ENCODE measurements at regions not wholly inside any gene's neighbourhood (a gene's known extent, or its start where the extent isn't known, plus 50 kb on each side); places are given as distances from the start of the nearest gene placed in this dataset.
"Not testable (repeated sequence)": the region's sequence is repeated elsewhere in the genome, so short reads cannot be mapped to it uniquely, and the experiment has no call there.

GRCh38 chr2:175606010-175606841 is 395.8 kb downstream of the LNPK start:
- no peak for DNase-seq (ENCODE audit: low spot score)

DNA sequence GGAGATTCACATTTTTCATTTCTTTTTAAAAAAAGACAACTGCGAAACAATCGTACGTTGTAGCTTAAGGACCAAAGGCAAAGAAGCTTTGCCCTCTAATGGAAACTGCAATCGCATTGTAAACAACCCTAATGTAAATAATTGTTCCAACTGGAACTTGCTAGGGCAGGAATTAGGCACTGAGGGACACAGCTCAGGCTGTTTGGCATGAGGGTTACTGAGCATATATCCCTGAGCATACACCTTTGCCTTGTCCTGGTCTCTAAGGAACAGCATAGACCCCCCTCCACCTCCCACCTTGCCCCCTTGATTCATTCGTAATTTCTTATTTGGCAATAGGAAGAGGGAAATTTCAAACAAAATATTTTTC is 396.4 kb downstream of the LNPK start:
- DNase-seq (ENCODE audit: low spot score), result no peak

DNA sequence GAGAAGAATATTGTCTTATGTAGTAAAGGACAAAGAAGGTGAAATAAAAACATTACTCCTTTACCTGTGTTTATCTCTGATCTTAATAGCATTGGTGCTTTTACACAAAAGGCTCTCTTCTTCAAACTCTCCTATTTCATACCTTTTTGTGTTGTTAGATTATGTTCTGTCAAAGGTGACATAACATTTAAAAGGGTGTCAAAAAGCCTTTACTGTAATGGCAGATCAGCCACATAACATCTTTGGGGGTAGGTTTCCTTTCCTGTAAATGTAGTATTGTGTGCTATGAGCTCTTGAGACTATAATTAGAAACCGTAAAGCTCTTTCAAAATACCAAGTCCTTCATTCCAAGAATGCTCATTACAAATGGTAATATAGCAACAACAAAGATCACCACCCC is 400.1 kb downstream of the LNPK start:
- no peak for DNase-seq (ENCODE audit: low spot score)

- DNase-seq (ENCODE audit: low spot score), result no peak
Observed at GRCh38 chr2:175599966-175600831, 401.9 kb downstream of the LNPK start.

DNA sequence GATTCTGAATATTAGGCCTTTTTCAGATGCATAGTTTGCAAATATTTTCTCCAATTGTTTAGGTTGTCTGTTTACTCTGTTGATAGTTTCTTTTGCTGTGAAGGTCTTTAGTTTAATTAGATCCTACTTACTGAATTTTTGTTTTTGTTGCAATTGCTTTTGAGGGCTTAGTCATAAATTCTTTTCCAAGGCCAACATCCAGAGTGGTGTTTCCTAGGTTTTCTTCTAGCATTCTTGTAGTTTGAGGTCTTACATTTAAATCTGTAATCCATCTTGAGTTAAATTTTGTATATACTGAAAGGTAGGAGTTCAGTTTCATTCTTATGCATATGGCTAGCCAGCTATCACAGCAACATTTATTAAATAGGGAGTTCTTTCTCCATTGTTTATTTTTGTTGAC is 404.8 kb downstream of the LNPK start:
- no peak for DNase-seq (ENCODE audit: low spot score)

- no peak for DNase-seq (ENCODE audit: low spot score)
Observed at GRCh38 chr2:175595139-175595538, 406.9 kb downstream of the LNPK start.

DNA sequence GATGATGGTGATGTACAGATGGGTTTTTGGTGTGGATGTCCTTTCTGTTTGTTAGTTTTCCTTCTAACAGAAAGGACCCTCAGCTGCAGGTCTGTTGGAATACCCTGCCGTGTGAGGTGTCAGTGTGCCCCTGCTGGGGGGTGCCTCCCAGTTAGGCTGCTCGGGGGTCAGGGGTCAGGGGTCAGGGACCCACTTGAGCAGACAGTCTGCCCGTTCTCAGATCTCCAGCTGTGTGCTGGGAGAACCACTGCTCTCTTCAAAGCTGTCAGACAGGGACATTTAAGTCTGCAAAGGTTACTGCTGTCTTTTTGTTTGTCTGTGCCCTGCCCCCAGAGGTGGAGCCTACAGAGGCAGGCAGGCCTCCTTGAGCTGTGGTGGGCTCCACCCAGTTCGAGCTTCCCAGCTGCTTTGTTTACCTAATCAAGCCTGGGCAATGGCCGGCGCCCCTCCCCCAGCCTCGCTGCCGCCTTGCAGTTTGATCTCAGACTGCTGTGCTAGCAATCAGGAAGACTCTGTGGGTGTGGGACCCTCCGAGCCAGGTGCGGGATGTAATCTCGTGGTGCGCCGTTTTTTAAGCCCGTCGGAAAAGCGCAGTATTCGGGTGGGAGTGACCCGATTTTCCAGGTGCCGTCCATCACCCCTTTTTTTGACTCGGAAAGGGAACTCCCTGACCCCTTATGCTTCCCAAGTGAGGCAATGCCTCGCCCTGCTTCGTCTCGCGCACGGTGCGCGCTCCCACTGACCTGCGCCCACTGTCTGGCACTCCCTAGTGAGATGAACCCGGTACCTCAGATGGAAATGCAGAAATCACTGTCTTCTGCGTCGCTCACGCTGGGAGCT is 408.2 kb downstream of the LNPK start:
- DNase-seq (ENCODE audit: low spot score), result not testable (repeated sequence)

DNA sequence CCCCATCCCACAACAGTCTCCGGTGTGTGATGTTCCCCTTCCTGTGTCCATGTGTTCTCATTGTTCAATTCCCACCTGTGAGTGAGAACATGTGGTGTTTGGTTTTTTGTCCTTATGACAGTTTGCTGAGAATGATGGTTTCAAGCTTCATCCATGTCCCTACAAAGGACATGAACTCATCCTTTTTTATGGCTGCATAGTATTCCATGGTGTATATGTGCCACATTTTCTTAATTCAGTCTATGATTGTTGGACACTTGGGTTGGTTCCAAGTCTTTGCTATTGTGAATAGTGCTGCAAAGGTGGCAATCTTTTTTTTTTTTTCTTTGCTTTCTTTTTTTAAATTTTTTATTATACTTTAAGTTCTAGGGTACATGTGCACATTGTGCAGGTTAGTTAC is 406.7 kb upstream of the ATP5MC3 start:
- DNase-seq (ENCODE audit: low spot score), result not testable (repeated sequence)

DNA sequence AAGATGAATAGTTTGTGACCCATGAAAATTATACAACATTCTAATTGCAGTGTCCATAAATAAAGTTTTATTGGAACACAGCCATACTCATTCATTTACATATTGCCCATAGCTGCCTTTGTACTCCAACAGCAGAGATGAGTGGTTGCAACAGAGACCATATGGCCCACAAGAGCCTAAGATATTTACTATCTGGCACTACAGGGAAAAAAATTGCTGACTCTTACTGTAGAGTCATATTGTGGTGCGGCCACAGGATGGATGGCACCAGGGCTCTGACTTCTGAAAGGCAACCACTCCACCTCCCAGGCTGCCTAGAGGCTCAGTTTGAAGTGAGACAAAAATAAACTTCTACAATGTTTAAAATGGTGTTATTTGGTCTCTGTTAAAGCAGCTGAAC is 404.0 kb upstream of the ATP5MC3 start:
- no peak for DNase-seq (ENCODE audit: low spot score)

- DNase-seq (ENCODE audit: low spot score), result no peak
Observed at GRCh38 chr2:175580652-175581051, 399.1 kb upstream of the ATP5MC3 start.

GRCh38 chr2:175579646-175580045 is 398.1 kb upstream of the ATP5MC3 start:
- no peak for DNase-seq (ENCODE audit: low spot score)

- DNase-seq (ENCODE audit: low spot score), result no peak
Observed at GRCh38 chr2:175577368-175577970, 396.0 kb upstream of the ATP5MC3 start.

DNA sequence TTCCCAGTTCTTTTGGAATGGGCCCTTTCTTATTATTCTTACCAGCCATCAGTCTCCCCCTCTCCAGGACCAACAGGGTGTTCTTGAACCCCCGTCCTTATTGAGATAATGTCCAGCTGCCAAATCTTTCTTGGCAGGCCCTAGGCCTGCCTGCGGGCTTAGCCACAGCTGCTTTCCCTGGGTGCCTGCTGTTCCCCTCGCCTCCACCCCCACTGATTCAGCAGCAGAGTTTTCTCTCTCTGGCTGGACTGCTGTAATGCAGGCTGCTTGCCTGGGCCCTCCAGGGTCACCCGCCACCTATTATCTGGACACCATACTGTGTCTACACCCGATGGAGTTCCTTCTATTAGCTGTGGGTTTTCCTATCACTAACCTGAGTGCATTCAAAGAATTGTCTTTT is 395.4 kb upstream of the ATP5MC3 start:
- DNase-seq (ENCODE audit: low spot score), result no peak

DNA sequence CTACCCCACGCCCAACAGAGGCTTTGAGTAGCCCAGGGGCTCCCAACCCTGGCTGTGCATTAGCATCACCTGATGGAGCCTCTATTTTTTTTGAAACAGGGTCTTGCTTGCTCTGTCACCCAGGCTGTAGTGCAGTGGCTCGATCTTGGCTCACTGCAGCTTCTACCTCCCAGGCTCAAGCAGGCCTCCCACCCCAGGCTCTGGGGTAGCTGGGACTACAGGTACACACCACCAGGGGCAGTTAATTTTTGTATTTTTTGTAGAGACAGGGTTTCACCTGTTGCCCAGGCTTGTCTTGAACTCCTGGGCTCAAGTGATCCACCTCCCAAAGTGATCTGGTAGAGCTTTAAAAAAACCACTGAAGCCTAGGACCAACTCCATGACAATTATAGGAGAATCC is 394.8 kb upstream of the ATP5MC3 start:
- no peak for DNase-seq (ENCODE audit: low spot score)

DNA sequence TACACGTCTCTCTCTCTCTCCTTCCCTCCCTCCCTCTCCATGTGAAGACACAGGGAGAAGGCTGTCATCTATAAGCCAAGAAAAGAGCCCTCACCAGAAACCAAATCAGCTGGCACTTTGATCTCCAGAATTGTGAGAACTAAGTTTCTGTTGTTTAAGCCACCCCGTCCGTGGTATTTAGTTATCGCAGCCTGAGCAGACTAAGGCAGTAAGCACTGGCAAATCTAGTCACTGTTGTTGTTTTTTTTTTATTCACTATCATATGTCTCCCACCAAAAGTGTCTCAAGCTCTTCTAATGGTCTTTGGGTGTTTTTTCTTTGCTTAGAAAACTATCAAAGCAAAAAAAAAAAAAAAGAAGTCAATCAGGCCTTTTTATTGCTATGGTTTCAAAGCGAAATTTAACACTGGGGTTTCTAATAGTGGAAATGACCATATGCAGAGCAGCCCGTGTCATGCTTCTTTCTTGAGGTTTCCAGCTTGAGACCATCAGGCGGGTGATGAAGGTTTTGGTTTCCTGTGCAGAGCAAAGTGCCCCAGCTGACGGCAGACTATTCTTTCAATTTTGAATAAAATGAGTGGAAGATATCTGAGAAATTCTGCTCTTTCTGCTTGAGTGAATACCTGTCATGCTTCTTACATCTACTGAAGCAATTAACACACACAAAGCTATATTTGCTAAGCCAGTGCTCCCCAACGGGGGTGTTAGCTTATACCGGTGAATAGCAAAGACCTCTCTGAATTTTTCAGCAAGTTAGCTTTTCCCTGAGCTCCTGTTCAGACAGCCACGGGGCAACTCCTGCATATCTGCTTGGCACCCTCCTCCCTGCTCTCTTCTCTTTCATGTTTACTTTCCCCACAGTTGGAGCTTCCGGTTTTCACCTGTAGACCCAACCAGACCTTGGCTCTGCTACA is 394.1 kb upstream of the ATP5MC3 start:
- DNase-seq (ENCODE audit: low spot score), result no peak

GRCh38 chr2:175574069-175574468 is 392.6 kb upstream of the ATP5MC3 start:
- DNase-seq (ENCODE audit: low spot score), result no peak

- DNase-seq (ENCODE audit: low spot score), result no peak
Observed at GRCh38 chr2:175571078-175571653, 389.7 kb upstream of the ATP5MC3 start.

GRCh38 chr2:175568109-175568730 is 386.7 kb upstream of the ATP5MC3 start:
- DNase-seq (ENCODE audit: low spot score), result no peak

DNA sequence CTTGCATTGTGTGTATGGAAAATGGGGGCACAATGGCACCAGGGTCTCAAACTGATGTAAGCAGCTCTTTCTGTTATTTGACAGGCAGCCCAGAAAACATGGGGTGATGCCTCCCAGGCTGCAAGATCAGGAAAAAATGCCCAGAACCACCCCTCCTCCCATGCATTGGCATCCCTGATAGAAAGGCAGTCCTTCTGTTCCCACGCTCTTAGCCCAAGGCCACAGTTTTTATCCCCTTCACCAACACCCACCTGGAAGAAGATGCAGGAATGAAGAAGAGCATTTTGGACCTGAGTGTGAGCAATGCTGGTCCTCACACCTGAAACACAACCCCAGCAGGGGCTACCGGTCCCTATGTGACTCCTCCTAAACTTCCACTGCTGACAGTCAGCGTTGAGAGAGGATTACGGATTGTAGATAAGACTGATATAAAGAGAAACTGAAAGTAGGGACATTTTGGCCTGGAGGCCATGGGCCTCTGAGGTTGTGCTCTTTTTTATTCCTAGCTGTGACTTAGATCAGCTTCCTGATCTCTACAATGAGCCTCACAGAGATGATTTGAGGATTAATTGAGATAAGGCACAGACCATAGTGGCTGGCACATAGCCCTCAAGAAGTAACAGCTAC is 386.0 kb upstream of the ATP5MC3 start:
- no peak for DNase-seq (ENCODE audit: low spot score)
